ENCODE measurements at regions not wholly inside any gene's neighbourhood (a gene's known extent, or its start where the extent isn't known, plus 50 kb on each side); places are given as distances from the start of the nearest gene placed in this dataset.

GRCh38 chr10:118978998-118979350 lies 50.5 kb upstream of the NANOS1 start:
- TF ChIP-seq CTCF (IDR thresholded peaks at IDR 0.05): no peak
- no peak for TF ChIP-seq EP300 (IDR thresholded peaks at IDR 0.05)

Measured in gastroesophageal sphincter (tissue), 3 donors.